ENCODE measurements at regions not wholly inside any gene's neighbourhood (a gene's known extent, or its start where the extent isn't known, plus 50 kb on each side); places are given as distances from the start of the nearest gene placed in this dataset.

DNA sequence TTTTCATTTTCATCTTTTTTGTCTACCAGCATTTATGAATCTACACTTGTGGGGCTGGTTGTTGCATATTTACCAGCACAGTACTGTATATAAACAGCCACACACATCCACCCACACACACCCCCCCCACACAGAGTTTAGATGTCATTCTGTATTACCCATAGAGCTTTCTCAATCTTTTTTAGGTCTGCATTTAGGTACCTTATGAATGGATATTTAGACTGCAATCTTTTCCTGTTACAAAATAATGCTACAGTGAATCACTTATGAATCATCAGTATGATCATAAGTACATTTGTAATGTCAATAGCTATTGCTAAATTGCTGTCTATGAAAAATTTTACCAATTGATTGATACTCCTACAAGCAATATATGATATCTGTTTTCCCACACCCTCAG, 67.3 kb upstream of the STK38L start:
- Histone ChIP-seq H3K36me3 (ENCODE audit: low read depth) (no peaks in the 10 kb centered on the region), H3K4me1 (ENCODE audit: insufficient read depth, poor library complexity, severe bottlenecking) (peaks cover 49% of the 10 kb centered on the region), H3K9me3 (ENCODE audit: severe bottlenecking) (no peaks in the 10 kb centered on the region), H3K27me3 (ENCODE audit: insufficient read depth, poor library complexity, severe bottlenecking) (no peaks in the 10 kb centered on the region), H3K4me3 (ENCODE audit: severe bottlenecking) (no peak overlapping the region), H3K27ac (ENCODE audit: poor library complexity, severe bottlenecking) (peak overlapping the region; percentile 84)
- TF ChIP-seq, protein P1, sequence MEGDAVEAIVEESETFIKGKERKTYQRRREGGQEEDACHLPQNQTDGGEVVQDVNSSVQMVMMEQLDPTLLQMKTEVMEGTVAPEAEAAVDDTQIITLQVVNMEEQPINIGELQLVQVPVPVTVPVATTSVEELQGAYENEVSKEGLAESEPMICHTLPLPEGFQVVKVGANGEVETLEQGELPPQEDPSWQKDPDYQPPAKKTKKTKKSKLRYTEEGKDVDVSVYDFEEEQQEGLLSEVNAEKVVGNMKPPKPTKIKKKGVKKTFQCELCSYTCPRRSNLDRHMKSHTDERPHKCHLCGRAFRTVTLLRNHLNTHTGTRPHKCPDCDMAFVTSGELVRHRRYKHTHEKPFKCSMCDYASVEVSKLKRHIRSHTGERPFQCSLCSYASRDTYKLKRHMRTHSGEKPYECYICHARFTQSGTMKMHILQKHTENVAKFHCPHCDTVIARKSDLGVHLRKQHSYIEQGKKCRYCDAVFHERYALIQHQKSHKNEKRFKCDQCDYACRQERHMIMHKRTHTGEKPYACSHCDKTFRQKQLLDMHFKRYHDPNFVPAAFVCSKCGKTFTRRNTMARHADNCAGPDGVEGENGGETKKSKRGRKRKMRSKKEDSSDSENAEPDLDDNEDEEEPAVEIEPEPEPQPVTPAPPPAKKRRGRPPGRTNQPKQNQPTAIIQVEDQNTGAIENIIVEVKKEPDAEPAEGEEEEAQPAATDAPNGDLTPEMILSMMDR (IDR thresholded peaks at IDR 0.05; ENCODE audit: poor library complexity, severe bottlenecking), result no peak
- DNase-seq (ENCODE audit: low spot score) (no peak), ATAC-seq (ENCODE audit: low read depth) (peak; percentile 70)

DNA sequence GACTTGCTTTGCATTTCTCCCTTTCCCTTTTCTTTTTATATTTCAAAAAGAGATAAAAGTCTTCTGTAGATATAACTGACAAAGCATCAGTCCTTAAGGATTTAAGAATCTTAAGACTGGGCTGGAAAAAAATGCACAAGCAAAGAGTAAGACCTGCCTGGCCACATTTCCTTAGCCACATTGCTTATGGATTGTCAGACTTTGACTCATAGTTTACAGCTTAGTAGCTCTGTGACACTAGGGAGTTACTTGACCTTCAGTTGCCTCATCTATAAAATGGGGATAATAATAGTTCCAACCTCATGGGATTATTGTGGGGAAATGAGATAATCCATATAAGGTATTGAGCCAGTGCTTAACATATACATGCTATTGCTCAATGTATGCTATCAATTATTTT, 66.4 kb upstream of the STK38L start:
- DNase-seq (ENCODE audit: low spot score), result no peak
- H3K27me3 ChIP-seq (ENCODE audit: insufficient read depth, poor library complexity, severe bottlenecking), result no peaks in the 10 kb centered on the region
- H3K4me1 ChIP-seq (ENCODE audit: insufficient read depth, poor library complexity, severe bottlenecking), result peaks cover 49% of the 10 kb centered on the region
- TF ChIP-seq, protein P1 (IDR thresholded peaks at IDR 0.05; ENCODE audit: poor library complexity, severe bottlenecking), result no peak
- ATAC-seq (ENCODE audit: low read depth), result peak; percentile 32; the same call in 2 of the 3 replicates
- H3K4me3 ChIP-seq (ENCODE audit: severe bottlenecking), result no peak overlapping the region
- no peaks in the 10 kb centered on the region for H3K9me3 ChIP-seq (ENCODE audit: severe bottlenecking)
- H3K36me3 ChIP-seq (ENCODE audit: low read depth), result no peaks in the 10 kb centered on the region
- H3K27ac ChIP-seq (ENCODE audit: poor library complexity, severe bottlenecking), result peak overlapping the region; percentile 84

DNA sequence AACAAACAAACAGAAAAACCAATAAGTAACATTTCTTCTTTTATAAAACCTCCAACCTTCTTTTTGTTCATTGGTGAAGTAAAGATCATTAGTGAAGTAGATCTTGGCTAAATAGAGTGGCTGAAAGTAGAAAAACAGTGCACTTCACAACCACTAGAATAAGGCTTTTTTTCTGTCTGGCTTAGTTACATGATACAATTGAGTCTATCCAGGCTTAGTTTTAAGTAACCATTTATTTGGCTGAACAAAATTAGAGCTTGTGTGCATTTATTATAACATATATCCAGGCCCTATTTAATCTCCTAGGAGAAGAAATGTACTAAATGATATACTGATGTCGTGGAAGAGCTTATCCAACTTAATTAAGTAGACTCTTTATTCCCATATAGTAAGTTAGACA, 65.8 kb upstream of the STK38L start:
- no peak for ATAC-seq (ENCODE audit: low read depth)
- Histone ChIP-seq H3K9me3 (ENCODE audit: severe bottlenecking) (no peaks in the 10 kb centered on the region), H3K36me3 (ENCODE audit: low read depth) (no peaks in the 10 kb centered on the region), H3K27me3 (ENCODE audit: insufficient read depth, poor library complexity, severe bottlenecking) (no peaks in the 10 kb centered on the region), H3K4me3 (ENCODE audit: severe bottlenecking) (no peak overlapping the region), H3K4me1 (ENCODE audit: insufficient read depth, poor library complexity, severe bottlenecking) (peaks cover 49% of the 10 kb centered on the region), H3K27ac (ENCODE audit: poor library complexity, severe bottlenecking) (peak overlapping the region; percentile 84)
- no peak for DNase-seq (ENCODE audit: low spot score)
- TF ChIP-seq, protein P1 (IDR thresholded peaks at IDR 0.05; ENCODE audit: poor library complexity, severe bottlenecking), result no peak

DNA sequence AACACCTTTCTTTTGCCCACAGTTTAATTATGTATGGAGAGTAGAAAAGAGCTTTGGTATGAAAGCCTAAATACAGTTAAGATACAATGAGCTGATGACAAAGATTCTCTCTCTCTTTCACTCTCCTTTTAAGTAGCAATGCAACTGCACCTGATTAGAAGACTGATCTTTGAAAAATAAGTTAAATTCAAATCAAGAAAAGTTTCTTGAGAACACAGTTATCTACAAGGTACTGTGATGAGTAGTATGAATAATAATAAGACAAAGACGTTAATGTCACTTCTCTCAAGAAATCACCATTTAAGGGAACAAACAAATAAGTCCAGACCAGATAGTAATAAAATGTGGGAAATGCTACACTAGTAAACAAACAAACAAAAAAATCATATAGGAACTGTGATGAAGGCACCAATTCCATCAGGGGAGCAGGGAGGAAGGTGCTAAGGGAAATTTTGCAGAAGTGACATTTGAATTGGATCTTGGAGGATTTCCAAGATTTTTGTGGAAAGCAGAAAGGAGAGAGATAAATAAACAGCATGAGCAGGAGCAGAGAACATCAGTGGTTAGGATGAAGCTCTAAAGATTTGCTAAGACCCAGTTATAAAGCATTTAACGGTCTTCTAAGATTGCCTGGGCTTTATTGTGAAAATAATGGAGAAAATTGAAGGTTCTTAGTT, 65.2 kb upstream of the STK38L start:
- Histone ChIP-seq H3K9me3 (ENCODE audit: severe bottlenecking) (no peaks in the 10 kb centered on the region), H3K27ac (ENCODE audit: poor library complexity, severe bottlenecking) (peak overlapping the region; percentile 84), H3K27me3 (ENCODE audit: insufficient read depth, poor library complexity, severe bottlenecking) (no peaks in the 10 kb centered on the region), H3K4me1 (ENCODE audit: insufficient read depth, poor library complexity, severe bottlenecking) (peaks cover 49% of the 10 kb centered on the region), H3K4me3 (ENCODE audit: severe bottlenecking) (no peak overlapping the region), H3K36me3 (ENCODE audit: low read depth) (no peaks in the 10 kb centered on the region)
- no peak for DNase-seq (ENCODE audit: low spot score)
- TF ChIP-seq, protein P1 (IDR thresholded peaks at IDR 0.05; ENCODE audit: poor library complexity, severe bottlenecking), result no peak
- no peak for ATAC-seq (ENCODE audit: low read depth)

Data from RWPE2 (cell line).